ENCODE measurements at regions not wholly inside any gene's neighbourhood (a gene's known extent, or its start where the extent isn't known, plus 50 kb on each side); places are given as distances from the start of the nearest gene placed in this dataset.

DNA sequence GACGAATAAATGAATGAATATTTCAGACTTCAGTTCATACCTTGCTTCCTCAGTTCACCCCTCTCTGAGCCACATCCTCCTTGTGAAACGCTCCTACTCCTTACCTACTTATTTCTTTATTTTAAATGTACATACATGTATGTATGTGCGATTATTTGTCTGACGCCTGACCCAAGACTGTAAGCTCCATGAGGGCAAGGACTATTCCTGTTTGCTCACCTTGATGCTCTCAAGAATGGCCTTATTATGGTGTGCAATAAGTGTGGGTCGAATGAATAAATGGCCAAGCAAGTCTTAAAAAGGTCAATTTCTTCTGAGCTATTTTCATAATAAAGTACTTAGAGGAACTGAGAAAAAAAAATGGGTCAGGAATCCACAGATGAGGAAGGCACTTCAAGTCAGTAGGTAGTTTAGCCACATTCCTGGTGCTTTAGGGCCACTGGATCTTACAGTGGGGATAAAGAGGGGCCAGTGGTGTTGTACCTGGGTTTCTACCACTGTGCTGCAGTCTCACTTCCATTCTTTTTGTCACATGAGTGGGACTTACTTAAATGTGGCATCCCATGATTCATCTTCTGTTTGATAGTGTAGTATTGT is 74.7 kb downstream of the SDC1 start:
- Histone ChIP-seq H3K27me3 (ENCODE audit: control insufficient read depth, insufficient read depth, low read length) (peaks cover 2% of the 10 kb centered on the region), H3K36me3 (ENCODE audit: control insufficient read depth, insufficient read depth, low read length) (no peaks in the 10 kb centered on the region), H3K4me3 (ENCODE audit: low read depth, low read length) (no peak overlapping the region), H3K27ac (ENCODE audit: low read depth, low read length) (no peak overlapping the region), H3K9me3 (ENCODE audit: control insufficient read depth, insufficient read depth, low read length) (no peaks in the 10 kb centered on the region), H3K4me1 (ENCODE audit: control insufficient read depth, insufficient read depth, low read length) (peaks cover 4% of the 10 kb centered on the region)
- whole genome bisulfite sequencing (ENCODE audit: insufficient coverage) = 95% methylated on average over 3 of the region's 5 CpGs
- DNase-seq (ENCODE audit: low read depth in 4 of 6, low spot score in 6 of 6) = no peak

GRCh38 chr2:20149703-20150030 is 75.3 kb downstream of the SDC1 start:
- H3K27ac ChIP-seq (ENCODE audit: low read depth, low read length) = no peak overlapping the region
- no peaks in the 10 kb centered on the region for H3K9me3 ChIP-seq (ENCODE audit: control insufficient read depth, insufficient read depth, low read length)
- WGBS (ENCODE audit: insufficient coverage) = 49% methylated on average over 5 of the region's 5 CpGs
- DNase-seq (ENCODE audit: low read depth in 4 of 6, low spot score in 6 of 6) = no peak
- H3K27me3 ChIP-seq (ENCODE audit: control insufficient read depth, insufficient read depth, low read length) = peaks cover 2% of the 10 kb centered on the region
- peaks cover 4% of the 10 kb centered on the region for H3K4me1 ChIP-seq (ENCODE audit: control insufficient read depth, insufficient read depth, low read length)
- no peaks in the 10 kb centered on the region for H3K36me3 ChIP-seq (ENCODE audit: control insufficient read depth, insufficient read depth, low read length)
- no peak overlapping the region for H3K4me3 ChIP-seq (ENCODE audit: low read depth, low read length)

- peak in 2 of 6 donors; percentile 49 to 65 for DNase-seq (ENCODE audit: low read depth in 4 of 6, low spot score in 6 of 6)
- Histone ChIP-seq H3K36me3 (ENCODE audit: control insufficient read depth, insufficient read depth, low read length) (no peaks in the 10 kb centered on the region), H3K4me3 (ENCODE audit: low read depth, low read length) (no peak overlapping the region), H3K27me3 (ENCODE audit: control insufficient read depth, insufficient read depth, low read length) (peaks cover 2% of the 10 kb centered on the region), H3K4me1 (ENCODE audit: control insufficient read depth, insufficient read depth, low read length) (peaks cover 4% of the 10 kb centered on the region), H3K9me3 (ENCODE audit: control insufficient read depth, insufficient read depth, low read length) (no peaks in the 10 kb centered on the region), H3K27ac (ENCODE audit: low read depth, low read length) (no peak overlapping the region)
- WGBS (ENCODE audit: insufficient coverage) = 46% methylated on average over 8 of the region's 12 CpGs
Measured at GRCh38 chr2:20148923-20149702, 75.8 kb downstream of the SDC1 start.

DNA sequence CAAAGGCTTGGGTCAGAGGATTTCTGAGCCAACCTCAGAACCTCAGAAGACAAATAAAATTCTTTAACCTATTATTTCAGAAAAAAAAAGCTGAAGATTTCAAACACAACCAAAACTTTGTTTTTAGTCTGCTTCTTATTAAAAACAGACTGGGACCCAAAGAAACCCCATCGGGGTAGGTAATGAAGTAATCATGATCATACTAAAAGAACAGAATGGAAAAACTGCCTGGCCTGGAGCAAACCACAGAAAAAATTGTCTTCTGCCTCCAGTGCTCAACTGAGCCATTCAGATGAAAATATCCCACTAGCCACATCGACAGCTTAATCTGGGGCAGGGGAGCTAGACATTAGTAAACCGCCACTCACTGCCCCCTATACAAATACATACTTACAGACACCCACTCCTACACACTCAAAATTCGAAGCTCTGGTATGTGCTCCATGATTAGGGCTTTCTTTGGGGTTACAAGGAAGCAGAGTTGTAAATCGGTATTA is 76.5 kb downstream of the SDC1 start:
- H3K36me3 ChIP-seq (ENCODE audit: control insufficient read depth, insufficient read depth, low read length) = no peaks in the 10 kb centered on the region
- H3K9me3 ChIP-seq (ENCODE audit: control insufficient read depth, insufficient read depth, low read length) = no peaks in the 10 kb centered on the region
- H3K4me3 ChIP-seq (ENCODE audit: low read depth, low read length) = no peak overlapping the region
- H3K27me3 ChIP-seq (ENCODE audit: control insufficient read depth, insufficient read depth, low read length) = peaks cover 2% of the 10 kb centered on the region
- 19% methylated on average over 2 of the region's 5 CpGs for whole genome bisulfite sequencing (ENCODE audit: insufficient coverage)
- H3K4me1 ChIP-seq (ENCODE audit: control insufficient read depth, insufficient read depth, low read length) = peaks cover 4% of the 10 kb centered on the region
- H3K27ac ChIP-seq (ENCODE audit: low read depth, low read length) = no peak overlapping the region
- DNase-seq (ENCODE audit: low read depth in 4 of 6, low spot score in 6 of 6) = no peak

DNA sequence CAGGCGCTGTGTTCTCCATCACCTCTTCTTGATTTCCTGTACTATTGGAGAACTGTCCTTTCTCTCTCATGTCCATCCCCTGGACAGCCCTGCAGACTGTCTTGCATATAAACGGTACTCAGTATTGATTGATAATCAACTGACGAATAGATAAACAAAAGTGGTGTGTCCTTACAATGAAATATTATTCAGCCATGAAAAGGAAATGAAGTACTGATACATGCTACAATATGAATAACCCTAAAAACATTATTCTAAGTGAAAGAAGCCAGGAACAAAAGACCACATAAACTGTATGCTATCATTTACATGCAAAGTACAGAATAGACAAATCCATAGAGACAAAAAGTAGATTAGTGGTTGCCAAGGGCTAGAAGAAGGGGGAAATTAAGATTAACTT is 77.6 kb downstream of the SDC1 start:
- Histone ChIP-seq H3K27ac (ENCODE audit: low read depth, low read length) (no peak overlapping the region), H3K4me3 (ENCODE audit: low read depth, low read length) (no peak overlapping the region), H3K27me3 (ENCODE audit: control insufficient read depth, insufficient read depth, low read length) (peaks cover 2% of the 10 kb centered on the region), H3K4me1 (ENCODE audit: control insufficient read depth, insufficient read depth, low read length) (peaks cover 4% of the 10 kb centered on the region), H3K36me3 (ENCODE audit: control insufficient read depth, insufficient read depth, low read length) (no peaks in the 10 kb centered on the region), H3K9me3 (ENCODE audit: control insufficient read depth, insufficient read depth, low read length) (no peaks in the 10 kb centered on the region)
- WGBS (ENCODE audit: insufficient coverage) = 100% methylated on average over 1 of the region's 3 CpGs
- DNase-seq (ENCODE audit: low read depth in 4 of 6, low spot score in 6 of 6) = no peak

- Histone ChIP-seq H3K4me1 (ENCODE audit: control insufficient read depth, insufficient read depth, low read length) (peaks cover 4% of the 10 kb centered on the region), H3K27ac (ENCODE audit: low read depth, low read length) (no peak overlapping the region), H3K4me3 (ENCODE audit: low read depth, low read length) (no peak overlapping the region), H3K9me3 (ENCODE audit: control insufficient read depth, insufficient read depth, low read length) (no peaks in the 10 kb centered on the region), H3K36me3 (ENCODE audit: control insufficient read depth, insufficient read depth, low read length) (no peaks in the 10 kb centered on the region), H3K27me3 (ENCODE audit: control insufficient read depth, insufficient read depth, low read length) (peaks cover 2% of the 10 kb centered on the region)
- no peak for DNase-seq (ENCODE audit: low read depth in 4 of 6, low spot score in 6 of 6)
- WGBS (ENCODE audit: insufficient coverage) = no CpG with 5 or more reads among the region's 2 CpGs
Measured at GRCh38 chr2:20146401-20146800, 78.5 kb downstream of the SDC1 start.

GRCh38 chr2:20145497-20146193 is 79.3 kb downstream of the SDC1 start:
- DNase-seq (ENCODE audit: low read depth in 4 of 6, low spot score in 6 of 6) = no peak
- no peaks in the 10 kb centered on the region for H3K9me3 ChIP-seq (ENCODE audit: control insufficient read depth, insufficient read depth, low read length)
- no peaks in the 10 kb centered on the region for H3K27me3 ChIP-seq (ENCODE audit: control insufficient read depth, insufficient read depth, low read length)
- H3K4me3 ChIP-seq (ENCODE audit: low read depth, low read length) = no peak overlapping the region
- no peaks in the 10 kb centered on the region for H3K36me3 ChIP-seq (ENCODE audit: control insufficient read depth, insufficient read depth, low read length)
- H3K27ac ChIP-seq (ENCODE audit: low read depth, low read length) = no peak overlapping the region
- WGBS (ENCODE audit: insufficient coverage) = 53% methylated on average over 6 of the region's 11 CpGs
- no peaks in the 10 kb centered on the region for H3K4me1 ChIP-seq (ENCODE audit: control insufficient read depth, insufficient read depth, low read length)

- Histone ChIP-seq H3K4me1 (ENCODE audit: control insufficient read depth, insufficient read depth, low read length) (no peaks in the 10 kb centered on the region), H3K9me3 (ENCODE audit: control insufficient read depth, insufficient read depth, low read length) (no peaks in the 10 kb centered on the region), H3K36me3 (ENCODE audit: control insufficient read depth, insufficient read depth, low read length) (no peaks in the 10 kb centered on the region), H3K27me3 (ENCODE audit: control insufficient read depth, insufficient read depth, low read length) (no peaks in the 10 kb centered on the region), H3K4me3 (ENCODE audit: low read depth, low read length) (no peak overlapping the region), H3K27ac (ENCODE audit: low read depth, low read length) (no peak overlapping the region)
- 74% methylated on average over 5 of the region's 6 CpGs for WGBS (ENCODE audit: insufficient coverage)
- DNase-seq (ENCODE audit: low read depth in 4 of 6, low spot score in 6 of 6) = no peak
Measured at GRCh38 chr2:20144861-20145260, 80.1 kb downstream of the SDC1 start.

DNA sequence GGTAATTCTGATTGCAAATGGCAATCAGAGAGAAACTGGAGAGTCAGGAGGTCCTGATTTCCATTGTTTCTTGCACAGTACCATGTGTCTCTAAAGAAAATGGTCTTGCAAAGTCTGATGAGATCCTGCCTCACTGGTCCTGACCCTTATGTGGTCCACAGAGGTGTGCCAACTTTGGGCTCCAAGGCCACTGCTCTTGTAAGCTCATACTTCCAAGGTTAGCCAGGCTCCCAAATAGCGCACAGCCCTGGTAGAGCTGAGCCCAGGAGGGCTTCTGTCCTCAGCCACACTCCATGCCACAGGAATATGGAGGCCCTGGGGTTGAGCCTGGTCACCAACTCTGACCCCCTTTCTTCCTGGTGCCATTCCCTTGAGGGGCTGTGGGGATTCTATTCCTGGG is 80.7 kb downstream of the SDC1 start:
- 100% methylated on average over 1 of the region's 1 CpG for WGBS (ENCODE audit: insufficient coverage)
- no peak for DNase-seq (ENCODE audit: low read depth in 4 of 6, low spot score in 6 of 6)
- no peaks in the 10 kb centered on the region for H3K27me3 ChIP-seq (ENCODE audit: control insufficient read depth, insufficient read depth, low read length)

More for the DNA sequence above, 80.7 kb downstream of the SDC1 start:
- Histone ChIP-seq H3K9me3 (ENCODE audit: control insufficient read depth, insufficient read depth, low read length) (no peaks in the 10 kb centered on the region), H3K4me1 (ENCODE audit: control insufficient read depth, insufficient read depth, low read length) (no peaks in the 10 kb centered on the region), H3K4me3 (ENCODE audit: low read depth, low read length) (no peak overlapping the region), H3K36me3 (ENCODE audit: control insufficient read depth, insufficient read depth, low read length) (no peaks in the 10 kb centered on the region), H3K27ac (ENCODE audit: low read depth, low read length) (no peak overlapping the region)
